Activated CD4-positive, alpha-beta T cell treated with anti-CD3 and anti-CD28 coated beads, Interleukin-2, amount 50 U/mL, for 48 hours (primary cell): ENCODE measurements at regions not wholly inside any gene's neighbourhood (a gene's known extent, or its start where the extent isn't known, plus 50 kb on each side); places are given as distances from the start of the nearest gene placed in this dataset.

ENCODE experiments used
- DNase-seq, 2 experiments: peaks; one replicate each; pipeline ENCODE4 v3.0.0-alpha.2; 2020

- DNase-seq = no peak
These were observed 83.8 kb upstream of the SLC6A6 start for GRCh38 chr3:14318646-14319045.

DNA sequence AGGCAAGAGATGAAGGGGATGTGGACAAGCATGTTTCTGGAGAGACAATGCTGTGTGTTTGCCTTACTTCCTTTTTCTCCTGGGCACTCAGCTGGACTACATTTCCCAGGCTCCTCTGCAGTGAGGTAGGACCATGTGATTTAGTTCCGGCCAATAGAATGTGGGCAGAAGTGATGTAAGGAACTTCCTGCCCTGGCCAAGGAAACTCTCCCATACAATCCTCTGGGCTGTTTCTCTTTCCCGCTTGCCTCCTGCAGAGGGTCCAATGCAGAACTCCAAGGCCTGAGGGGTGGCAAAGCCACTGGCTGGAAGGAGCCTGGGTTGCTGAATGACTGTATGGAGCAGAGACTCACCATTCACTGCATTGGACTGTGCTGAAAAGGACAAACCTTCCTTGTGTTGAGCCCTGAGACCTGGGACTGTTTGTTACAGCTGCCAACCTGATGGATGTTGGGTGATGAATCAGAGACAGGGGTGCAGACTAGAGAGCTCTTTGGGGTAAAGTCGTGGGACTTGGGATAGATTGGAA is 82.7 kb upstream of the SLC6A6 start:
- DNase-seq = peak; percentile 4 to 15

GRCh38 chr3:14320219-14320618 is 82.2 kb upstream of the SLC6A6 start:
- DNase-seq = no peak

GRCh38 chr3:14322001-14322400 is 80.4 kb upstream of the SLC6A6 start:
- no peak for DNase-seq

- no peak for DNase-seq
These were observed 79.6 kb upstream of the SLC6A6 start for GRCh38 chr3:14322667-14323295.

GRCh38 chr3:14323401-14324223 is 78.8 kb upstream of the SLC6A6 start:
- no peak for DNase-seq

DNA sequence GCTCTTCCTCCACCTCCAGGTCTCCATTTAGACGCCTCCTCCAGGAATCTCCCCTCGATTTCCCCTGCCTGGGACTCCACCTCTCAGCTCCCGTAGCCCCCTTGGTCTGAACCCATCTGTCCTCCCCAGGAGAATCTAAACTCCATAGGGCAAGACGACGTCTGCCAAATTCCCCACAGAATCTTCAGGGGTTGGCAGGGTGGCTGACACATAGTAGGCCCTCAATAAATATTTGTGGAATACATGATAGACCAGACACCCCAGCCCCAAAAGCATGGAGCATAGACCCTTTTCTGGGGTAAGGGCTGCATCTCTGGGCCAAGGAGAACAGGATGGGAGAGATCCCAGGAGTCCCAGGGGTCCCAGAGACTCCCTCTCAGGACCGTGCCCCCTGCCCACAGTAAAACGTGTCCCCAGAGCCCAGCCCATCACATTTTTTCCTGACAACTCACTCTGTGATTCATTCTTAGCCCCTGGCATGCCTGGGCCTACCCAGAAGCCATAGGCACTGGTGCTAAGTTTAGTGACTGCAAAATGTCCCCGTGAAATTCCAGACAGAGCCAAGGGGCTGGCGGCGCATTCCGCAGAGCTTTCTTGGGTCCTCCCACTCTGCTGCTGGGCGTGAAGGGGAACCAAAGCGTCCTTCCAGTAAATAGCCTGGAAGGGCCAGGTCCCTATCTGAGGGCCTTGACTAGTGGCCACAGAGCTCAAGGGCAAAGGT is 78.0 kb upstream of the SLC6A6 start:
- DNase-seq = no peak

DNA sequence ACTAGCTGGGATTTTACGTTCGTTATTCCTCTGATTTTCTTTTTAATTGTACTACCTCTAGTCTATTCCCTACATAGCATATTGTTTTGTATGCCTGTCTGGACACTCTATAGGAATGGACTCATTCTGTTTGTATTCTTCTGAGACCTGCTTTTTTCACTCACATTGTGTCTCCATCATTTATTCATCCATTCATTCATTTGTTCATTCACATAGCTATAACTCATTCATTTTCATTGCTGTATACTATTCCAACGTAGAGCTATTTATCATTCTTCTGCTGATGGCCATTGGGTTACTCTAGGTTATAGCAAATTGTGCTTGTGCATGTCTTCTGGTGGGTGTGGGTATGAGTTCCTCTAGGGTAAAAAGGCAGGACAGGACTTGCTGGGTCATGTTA is 74.0 kb upstream of the SLC6A6 start:
- no peak for DNase-seq

GRCh38 chr3:14329116-14329830 is 73.1 kb upstream of the SLC6A6 start:
- no peak for DNase-seq

GRCh38 chr3:14329842-14330241 is 72.6 kb upstream of the SLC6A6 start:
- no peak for DNase-seq

DNA sequence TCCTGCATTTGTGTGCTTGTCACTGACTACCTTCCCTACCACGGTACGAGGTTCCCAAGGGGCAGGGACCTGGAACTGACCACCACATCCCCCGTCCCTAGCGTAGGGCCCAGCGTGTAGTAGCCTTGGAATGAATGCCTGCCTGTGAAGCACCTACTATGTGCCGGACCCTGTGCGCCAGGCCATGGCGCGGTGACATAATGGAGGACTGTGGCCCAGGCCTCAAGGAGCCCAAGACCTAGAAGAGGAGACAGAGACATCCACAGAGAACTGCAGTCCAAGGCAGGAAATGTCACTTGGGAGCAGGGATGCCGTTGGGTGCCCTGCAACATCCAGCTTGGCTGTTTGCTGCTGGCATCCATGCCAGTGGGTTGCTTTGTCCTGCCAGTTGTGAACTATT is 71.9 kb upstream of the SLC6A6 start:
- DNase-seq = no peak

- DNase-seq = no peak
These were observed 71.2 kb upstream of the SLC6A6 start for GRCh38 chr3:14331251-14331650.

GRCh38 chr3:14332392-14332791 is 70.0 kb upstream of the SLC6A6 start:
- no peak for DNase-seq

DNA sequence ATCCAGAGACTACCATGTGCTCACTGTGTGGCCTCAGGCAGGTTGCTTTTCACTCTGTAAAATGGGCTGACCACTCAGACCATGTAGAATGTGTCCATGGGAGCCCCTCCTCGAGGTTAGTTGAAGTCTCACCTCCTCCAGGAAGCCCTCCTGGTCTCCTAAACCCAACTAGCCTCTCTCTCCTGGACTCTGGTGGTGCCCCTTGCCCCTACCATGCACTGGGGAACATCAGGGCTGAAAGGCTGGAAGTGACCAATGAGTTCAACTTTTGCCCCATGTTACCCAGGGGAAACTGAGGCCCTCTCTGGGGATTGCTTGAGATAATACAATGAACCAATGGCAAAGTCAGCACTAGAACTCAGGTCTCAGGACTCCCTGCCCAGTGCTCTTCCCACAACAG is 69.2 kb upstream of the SLC6A6 start:
- no peak for DNase-seq

DNA sequence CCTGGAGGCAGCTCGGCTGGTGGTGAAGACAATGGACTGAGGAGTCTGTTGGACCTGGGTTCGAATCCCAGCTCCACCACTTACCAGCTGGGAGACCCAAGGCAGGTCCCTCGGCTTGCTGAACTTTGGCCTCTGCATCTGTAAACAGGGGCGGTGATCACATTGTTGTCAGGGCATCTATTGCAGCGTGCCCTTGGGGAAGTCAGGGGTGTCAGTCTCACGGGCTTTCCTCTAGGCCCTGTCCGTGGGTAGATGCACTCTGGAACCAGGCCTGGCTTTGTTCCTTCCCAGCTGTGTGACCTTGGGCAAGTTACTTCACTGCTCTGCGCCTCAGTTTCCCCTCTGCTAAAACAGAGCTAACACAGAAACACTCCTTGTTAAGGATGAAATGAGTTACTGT is 68.8 kb upstream of the SLC6A6 start:
- DNase-seq = no peak

- DNase-seq = no peak
These were observed 68.3 kb upstream of the SLC6A6 start for GRCh38 chr3:14334136-14334535.

DNA sequence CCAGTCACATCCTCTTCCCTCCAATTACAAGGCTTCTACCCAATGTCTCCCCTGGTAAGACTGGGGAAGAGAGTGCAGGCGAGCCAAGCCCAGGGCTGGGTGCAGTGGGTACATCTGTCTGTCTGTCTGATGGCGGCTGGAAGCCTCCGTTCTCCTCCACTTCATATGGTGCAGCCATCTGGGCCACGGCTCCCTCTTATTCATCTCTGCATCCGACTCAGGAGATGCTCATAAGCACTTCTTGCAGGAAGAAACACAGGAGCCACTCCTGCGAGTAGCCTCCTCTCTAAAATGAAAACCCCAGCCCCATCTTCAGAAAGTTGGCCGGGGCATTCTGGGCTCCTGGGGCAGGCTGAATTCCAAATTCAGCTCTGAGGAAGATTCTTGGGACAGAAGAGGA is 67.5 kb upstream of the SLC6A6 start:
- no peak for DNase-seq

DNA sequence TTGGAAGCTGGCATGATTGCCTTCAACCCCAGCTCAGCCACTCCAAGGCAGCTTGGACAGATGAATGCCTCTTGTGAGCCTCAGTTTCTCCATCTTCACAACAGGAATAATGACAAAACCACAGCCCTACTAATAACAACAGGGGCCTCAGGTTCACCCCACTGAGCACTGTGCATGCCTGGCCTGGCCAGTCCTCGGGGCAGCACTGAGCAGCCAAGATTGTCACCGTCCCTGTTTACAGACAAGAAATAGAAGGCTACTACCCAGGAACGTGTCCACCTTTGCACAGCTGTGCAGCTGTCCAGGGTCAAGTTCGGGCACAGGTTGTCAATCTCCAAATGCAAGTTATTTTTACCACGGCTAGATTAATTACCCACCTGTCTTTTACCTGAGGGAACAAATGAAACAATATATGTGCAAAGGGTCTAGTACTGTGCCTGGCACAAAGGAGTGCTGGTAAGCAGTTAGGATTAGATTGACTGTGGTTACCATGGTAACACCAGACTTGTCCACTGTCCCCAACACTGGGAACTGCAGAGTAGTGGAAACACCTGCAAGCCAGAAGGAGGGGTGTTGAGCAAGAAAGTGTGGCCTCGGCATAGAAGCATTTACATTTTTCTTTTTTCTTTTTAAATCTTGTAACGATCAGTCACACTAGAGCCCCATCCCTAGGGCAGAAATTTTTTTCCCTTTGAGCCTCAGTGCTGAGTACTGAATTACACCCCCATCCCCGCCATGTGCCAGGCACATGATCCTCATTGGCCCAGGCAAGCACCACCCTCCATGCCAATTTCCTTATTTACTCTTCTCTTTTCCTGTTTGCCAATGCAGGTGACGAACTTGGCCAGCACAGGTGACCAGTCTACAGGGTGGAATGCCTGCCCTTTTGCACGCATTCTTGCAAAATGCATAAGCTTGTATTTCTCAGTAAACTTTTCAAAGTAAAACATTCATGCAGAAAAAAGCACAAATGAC is 66.3 kb upstream of the SLC6A6 start:
- DNase-seq = no peak

DNA sequence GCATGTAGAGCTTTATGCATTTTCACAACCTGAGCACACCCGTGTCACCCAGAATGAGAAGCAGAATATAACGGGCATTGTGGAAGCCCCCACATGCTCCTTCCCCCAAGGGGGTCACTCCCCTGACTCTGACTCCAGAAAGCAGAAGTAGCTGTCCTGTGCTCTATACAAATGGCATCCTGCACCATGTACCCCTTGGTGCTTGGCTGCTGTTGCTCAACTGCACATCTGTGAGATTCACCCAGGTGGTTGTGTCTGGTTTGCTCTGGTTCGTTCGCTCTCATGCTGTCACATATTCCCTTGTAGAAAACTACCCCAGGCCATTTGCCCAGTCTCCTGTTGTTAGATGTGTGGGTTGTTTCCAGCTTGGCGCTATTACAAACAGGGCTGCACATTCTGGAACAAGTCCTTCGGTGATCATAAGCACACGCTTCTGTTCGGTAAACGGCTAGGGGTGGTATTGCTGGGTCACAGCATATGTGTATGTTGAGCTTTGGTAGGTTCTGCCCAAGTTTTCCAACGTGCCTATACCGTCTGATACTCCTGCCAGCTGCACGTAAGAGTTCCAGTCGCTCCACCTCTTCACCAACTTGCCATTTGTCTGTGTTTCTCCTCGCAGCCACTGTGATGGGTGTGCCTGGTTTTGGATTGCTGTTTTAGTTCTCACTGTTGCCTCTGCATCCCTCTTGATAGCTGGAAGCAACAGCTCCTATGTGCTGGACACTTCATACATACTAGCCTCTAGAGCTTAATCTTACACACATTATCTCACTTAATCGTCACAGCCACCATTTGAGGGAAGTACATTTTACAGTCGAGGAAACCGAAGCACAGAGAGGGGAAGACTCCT is 65.4 kb upstream of the SLC6A6 start:
- no peak for DNase-seq

- no peak for DNase-seq
These were observed 64.6 kb upstream of the SLC6A6 start for GRCh38 chr3:14337828-14338227.

GRCh38 chr3:14338242-14338641 is 64.2 kb upstream of the SLC6A6 start:
- DNase-seq = no peak
